ENCODE measurements at regions not wholly inside any gene's neighbourhood (a gene's known extent, or its start where the extent isn't known, plus 50 kb on each side); places are given as distances from the start of the nearest gene placed in this dataset.

DNA sequence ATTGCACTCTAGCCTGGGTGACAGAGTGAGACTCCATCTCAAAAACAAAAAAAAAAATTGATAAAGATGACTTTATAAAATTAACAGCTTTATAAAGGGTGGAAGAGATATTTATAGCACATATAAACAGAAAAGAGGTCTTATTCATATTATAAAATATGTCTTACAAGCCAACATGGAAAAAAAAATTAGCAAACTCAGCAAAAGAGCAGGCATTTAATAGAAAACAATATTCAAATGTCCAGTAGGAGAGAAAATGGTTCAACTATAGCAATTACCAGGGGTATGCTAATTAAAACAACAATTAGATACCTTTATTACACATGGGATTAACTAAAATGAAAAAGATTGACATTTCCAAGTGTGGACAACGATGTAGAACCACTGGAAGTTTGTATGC lies 929.1 kb downstream of the REEP3 start:
- TF ChIP-seq, protein P1, sequence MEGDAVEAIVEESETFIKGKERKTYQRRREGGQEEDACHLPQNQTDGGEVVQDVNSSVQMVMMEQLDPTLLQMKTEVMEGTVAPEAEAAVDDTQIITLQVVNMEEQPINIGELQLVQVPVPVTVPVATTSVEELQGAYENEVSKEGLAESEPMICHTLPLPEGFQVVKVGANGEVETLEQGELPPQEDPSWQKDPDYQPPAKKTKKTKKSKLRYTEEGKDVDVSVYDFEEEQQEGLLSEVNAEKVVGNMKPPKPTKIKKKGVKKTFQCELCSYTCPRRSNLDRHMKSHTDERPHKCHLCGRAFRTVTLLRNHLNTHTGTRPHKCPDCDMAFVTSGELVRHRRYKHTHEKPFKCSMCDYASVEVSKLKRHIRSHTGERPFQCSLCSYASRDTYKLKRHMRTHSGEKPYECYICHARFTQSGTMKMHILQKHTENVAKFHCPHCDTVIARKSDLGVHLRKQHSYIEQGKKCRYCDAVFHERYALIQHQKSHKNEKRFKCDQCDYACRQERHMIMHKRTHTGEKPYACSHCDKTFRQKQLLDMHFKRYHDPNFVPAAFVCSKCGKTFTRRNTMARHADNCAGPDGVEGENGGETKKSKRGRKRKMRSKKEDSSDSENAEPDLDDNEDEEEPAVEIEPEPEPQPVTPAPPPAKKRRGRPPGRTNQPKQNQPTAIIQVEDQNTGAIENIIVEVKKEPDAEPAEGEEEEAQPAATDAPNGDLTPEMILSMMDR (IDR thresholded peaks at IDR 0.05): no peak
- TF ChIP-seq EZH2 (IDR thresholded peaks at IDR 0.05) (no peak), EZH2phosphoT487 (IDR thresholded peaks at IDR 0.05) (no peak)

All from neural progenitor cell (in vitro differentiated cells).